ENCODE measurements at regions not wholly inside any gene's neighbourhood (a gene's known extent, or its start where the extent isn't known, plus 50 kb on each side); places are given as distances from the start of the nearest gene placed in this dataset.
"Not testable (repeated sequence)": the region's sequence is repeated elsewhere in the genome, so short reads cannot be mapped to it uniquely, and the experiment has no call there.

DNA sequence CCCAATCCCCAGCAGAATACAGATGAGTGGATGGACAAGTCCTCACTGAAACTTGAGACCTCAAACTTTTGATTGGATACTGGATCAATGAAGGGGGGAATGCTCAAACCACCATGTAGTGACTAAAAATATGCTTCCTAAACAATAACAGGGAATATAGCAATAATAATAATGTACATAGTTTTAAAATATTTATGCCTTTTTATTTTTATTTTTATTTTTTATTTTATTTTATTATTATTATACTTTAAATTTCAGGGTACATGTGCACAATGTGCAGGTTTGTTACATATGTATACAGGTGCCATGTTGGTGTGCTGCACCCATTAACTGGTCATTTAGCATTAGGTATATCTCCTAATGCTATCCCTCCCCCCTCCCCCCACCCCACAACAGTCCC lies 506.0 kb downstream of the SOX6 start:
- not testable (repeated sequence) for TF ChIP-seq CTCF, POLR2A, POLR2AphosphoS5 (IDR thresholded peaks at IDR 0.05)
